SKM-1 (cell line): ENCODE measurements at regions not wholly inside any gene's neighbourhood (a gene's known extent, or its start where the extent isn't known, plus 50 kb on each side); places are given as distances from the start of the nearest gene placed in this dataset.

Source experiments
- DNase-seq: peaks from one replicate; lab custom pipeline; 2025; ENCODE audit not compliant: unreplicated experiment; lab: John Stamatoyannopoulos, UW

DNA sequence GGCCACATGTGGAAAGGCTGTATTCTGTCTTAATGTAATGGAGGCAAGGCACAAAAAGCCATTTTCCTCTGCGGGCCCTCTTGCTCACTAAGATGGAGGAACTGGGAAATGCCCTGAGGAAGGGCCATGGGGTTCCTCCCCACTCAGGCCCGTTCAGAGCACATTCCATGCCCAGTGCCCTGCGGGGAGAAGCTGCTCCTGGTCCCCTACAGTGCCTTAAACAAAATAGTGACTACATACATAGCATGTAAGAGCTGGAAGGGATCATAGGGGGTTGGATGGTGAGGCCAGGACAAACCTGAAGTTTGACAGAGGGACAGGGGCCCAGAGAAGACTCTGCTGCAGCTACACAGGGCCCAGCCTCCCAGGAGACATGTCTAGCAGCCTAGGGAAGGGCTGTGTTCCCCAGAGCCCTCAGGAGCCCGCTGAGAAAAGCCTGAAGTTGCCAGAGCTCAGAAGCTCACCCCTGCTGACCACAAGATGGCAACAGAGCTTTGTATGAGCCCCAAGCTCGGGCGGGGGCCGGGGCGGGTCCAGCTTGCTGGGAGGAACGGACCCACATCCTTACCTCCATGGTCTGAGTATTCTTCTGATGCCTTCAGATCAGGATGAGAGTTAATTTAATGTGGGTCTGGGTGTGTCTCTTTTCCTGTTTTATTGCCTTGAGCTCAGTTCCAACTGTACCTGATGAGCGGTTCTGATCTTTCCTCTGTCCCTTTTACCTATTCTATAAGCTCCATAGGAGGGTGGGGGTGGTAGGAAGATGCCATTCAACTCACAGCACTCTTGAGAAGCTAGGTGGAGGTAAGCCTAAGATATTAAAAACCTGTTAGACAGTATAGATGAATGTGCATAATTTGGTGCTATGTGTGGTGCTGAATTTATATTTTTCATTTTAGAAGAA is 242.9 kb downstream of the CDC5L start:
- peak; percentile 42 for DNase-seq

DNA sequence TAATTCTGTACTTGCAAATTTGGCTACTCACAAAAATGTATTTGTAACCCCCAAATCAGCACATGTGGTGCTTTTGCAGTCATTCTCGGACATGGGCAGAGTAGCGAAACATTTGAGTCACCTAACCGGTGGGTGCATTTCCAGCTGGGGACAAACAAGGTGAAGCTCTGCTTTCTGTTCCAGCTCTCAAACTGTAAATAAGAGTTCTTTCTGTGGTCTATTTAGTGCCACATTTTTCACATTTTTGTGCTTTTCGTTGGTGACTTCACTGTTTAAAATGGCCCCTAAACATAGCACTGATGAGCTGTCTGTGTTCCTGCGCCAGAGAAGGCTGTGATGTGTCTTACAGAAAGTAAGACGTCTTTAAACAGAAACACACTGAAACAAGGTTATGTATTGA is 244.5 kb downstream of the CDC5L start:
- DNase-seq, result no peak

DNA sequence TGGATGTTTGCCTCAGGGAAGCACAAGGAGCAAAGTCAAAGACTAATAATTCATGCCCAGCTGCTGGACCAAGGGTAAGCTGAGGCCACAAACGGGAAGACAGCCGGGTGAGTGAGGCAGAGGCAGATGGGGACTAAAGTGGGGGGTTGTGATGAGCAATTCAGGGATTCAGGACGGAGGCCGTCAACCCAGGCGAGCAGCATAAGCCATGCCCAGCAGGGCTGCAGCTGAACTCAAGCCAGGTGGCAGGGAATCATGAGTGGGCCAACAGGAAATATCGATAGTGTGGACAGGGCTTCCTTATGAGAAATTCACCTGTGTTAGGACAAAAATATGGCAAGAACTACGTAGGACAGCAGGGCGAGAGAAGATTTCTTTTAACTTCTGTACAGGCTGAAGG is 246.8 kb downstream of the CDC5L start:
- DNase-seq, result no peak

DNA sequence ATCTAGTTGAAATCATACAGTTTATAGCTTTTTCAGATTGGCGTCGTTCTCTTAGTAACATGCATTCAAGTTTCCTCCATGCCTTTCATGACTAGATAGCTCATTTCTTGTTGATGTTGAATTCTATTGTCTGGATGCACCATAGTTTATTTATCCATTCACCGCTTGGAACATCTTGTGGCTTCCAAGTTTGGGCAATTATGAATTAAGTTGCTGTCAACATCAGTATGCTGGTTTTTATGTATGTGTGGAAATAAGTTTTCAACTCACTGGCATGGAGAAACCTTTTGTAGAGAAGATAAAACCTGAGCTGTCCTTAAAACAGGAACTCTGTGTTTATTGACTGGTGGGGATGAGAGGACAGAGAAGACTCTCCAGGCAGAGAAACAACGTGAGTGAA is 248.0 kb downstream of the CDC5L start:
- no peak for DNase-seq

DNA sequence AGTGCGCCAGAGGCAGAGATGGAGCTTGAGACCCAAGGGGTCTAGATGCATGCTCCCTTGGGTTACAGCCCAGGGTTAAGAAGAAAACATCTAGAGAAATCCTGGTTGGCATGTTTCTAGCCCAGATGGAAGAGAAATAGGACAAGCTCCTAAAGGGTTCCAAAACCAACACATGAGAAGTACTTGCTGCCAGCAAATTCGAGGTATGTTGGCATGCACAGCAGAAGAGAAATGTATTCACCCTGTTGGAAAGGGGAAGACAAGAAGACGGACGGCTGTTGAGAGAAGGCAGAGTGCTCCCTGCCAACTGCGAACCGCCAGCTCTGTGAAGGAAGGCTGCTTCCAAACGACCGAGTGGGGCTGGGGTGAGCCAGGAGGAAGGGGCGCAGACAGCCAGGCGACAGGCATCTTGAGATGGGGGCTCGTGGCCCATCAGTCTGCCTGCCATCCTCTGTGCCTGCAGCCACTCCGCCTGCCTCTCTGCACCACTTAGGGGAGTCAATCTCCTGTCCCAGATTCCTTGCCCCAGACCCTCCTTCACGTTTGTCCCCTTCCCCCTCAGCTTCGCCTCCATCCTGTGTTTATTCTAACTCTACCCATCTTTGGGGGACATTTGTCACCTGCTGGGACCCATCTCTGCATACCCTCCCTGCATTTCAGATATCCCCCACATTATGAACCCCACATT is 249.2 kb downstream of the CDC5L start:
- DNase-seq, result no peak

DNA sequence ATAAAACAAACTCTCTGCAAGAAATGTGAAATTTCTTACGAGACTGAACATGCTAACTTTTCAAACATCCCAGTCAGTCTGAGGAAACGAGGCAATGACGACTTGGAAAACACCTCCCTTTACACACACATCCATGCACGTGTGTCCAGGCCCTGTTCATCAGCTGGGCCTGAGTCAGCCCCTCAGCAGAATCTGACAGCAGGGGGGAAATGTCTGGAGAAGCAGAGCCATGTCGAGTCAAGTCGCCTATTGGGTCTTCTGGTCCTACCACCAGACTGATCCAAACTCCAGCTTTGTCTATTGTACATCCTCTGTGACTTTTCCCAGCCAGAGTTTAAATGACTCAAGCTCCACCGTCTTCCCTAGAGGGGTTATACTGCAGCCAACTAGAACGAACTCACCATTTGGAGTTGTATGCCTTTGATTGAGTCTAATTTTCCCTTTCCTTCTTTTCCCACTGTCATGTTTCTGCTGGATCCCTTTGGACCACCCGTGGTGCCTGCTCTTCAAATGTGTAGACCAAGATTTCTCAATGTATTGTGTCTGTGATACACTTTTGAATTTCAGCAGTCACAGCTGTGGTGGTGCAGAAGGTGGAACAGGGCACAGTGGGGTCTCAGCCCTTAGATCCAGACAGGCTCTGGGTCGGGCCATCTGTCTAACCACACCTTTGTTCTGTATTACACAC is 254.0 kb downstream of the CDC5L start:
- DNase-seq, result no peak

DNA sequence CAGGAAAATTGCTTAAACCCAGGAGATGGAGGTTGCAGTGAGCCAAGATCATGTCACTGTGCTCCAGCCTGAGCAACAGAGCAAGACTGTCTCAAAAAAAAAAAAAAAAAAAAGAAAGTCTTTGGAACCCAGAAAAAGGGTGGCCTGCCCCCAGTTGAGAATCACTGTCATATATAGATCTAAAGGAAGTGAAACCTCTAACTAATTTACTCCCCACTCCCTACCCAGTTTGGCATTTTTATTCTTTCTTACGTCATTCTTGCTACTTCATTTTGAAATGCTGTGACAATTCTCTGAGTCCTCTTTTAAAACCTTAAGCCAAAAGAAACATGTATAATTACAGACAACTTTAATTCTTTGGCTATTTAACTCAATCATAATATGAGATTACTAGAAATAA is 254.8 kb downstream of the CDC5L start:
- no peak for DNase-seq

DNA sequence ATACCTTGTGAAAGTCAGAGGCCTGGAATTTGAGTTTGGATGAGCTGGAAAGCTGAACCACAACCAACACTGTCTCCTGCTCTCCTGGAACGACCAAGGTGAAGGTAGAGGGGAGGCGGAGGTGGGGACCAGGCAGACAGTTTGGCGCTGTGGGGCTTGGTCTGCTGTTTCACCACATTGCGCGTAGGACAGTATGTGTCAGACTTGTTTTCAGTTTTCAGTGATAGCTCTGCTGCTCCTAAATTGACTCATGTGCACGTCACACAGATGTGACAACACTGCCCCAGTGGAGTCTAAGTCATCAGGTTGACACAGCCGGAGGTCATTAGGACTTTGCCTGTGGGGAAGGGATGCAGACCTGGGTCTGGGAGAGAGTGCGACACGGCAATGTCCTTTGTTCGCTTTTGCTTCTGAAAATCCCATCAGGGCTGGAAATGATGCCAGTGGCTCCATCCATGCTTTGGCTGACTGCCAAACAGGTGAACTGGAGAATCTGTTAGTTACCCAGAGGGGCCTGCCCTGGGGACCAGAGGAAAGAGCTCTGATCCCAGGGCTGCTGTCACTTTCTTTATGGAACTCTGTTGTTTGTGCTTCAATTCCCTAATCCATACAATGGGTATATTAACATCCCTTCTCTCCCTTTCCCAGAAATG is 255.5 kb downstream of the CDC5L start:
- no peak for DNase-seq

DNA sequence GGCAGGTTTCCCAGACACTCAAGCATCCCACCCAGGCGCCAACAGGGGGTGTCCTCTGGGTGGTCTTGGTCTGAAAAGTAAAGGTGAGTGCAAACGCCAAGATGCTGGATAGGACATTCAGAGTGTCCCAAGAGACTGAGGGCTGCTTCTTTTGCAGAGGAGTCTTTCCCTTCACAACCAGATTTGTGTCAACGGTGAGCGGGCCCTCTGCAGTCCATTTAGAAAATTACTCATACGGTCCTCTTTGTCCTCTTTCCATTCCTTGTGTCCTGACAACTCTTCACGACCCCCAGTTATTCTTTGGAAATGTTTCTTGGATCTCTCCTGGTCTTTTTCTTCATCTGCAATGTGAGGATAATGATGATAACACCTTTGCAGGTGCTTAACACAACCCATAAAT is 257.8 kb downstream of the CDC5L start:
- DNase-seq, result no peak

DNA sequence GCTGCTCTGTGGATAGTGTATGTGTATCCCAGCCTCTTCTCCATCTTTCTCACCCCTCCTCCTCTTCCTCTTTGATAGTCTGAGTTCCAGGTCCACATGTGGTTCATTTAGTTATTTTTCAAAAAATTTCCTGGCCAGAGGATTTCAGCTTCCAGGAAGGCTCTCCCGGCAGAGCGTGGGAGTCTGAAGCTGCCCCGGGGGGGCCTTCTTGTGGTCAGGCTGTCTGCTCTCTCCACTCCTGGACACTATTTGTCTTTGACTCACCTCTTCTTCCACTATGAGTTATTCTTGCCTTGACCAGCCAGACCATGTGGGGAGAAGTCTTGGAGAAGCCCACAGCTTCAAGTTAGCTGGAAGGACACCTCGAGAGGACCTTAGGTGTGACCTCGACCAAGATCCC is 258.8 kb downstream of the CDC5L start:
- DNase-seq, result no peak

DNA sequence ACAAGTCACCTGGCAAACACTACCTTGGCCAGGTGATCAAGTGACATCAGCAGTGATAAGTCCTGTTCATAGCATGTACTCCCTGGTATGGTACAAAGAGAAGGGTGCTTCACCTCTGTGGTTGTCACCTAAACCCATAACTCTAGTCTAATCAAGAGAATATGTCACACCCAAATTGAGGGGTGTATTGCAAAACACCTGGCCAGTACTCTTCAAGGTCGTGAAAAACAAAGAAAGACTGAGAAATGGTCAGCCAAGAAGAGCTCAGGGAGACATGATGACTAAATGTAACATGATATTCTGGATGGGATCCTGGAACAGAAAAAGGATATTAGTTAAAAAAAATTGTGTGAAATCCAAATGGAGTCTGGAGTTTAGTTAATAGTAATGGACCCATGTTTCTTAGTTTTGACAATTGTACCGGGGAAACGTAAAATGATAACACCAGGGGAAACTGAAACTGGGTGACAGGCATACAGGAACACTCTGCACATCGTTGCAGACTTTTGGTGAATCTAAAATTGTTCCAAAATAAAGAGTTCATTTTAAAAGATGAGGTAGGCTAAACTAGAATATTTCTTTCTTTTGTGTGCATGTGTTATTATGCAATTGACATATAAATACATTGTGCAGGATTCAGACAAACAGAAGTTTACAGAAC is 262.0 kb downstream of the CDC5L start:
- no peak for DNase-seq

DNA sequence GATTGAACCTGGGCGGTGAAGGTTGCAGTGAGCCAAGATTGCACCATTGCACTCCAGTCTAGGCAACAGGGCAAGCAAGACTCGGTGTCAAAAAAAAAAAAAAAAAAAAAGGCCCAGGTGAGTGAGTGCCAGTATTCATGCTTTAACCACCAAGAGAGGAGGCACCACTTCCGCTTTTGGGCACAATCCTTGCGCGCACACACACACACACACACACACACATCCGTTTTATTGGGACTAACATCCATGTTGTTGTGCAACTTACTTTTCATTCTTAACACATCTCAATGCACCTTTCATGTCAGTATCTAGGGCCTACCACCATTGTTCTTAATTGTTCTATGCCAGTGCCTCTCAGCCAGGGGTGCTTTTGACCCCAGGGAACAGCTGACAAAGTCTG is 263.0 kb downstream of the CDC5L start:
- no peak for DNase-seq

DNA sequence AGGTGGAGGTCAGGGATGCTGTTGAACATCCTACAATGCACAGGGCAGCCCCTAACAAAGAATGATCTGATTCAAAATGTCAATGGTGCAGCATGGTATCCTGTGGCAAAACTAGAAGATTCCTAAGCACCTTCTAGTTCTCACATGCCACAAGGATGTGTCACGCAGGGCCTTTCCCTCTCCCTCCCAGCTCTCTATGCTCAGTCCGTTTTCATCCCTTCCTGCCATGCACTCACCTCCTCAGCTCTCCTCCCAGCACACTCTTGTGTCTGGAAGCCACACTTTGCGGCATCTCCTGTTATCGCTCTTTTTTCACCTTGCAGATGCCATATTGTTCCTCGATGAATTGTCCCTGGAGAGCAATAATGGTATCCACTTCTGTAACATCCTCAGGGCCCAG is 263.4 kb downstream of the CDC5L start:
- DNase-seq, result no peak

DNA sequence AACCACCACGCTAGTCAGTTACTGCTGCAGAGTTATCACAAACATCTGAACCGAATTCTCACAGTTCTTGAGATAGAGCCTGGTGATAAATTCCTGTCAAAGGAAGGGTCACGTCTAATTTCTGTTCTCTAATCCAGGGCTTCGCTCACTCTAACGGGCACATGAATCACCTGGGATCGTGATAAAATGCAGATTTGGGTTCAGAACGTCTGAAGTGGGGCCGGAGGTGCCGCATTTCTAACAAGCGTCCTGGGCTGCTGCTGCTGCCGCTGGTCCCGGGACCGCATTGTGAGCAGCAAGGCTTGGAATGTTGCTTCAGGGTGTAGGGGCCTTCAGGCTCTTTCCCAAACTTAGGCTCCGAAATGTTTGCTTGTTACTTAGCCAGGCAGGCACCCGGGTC is 264.1 kb downstream of the CDC5L start:
- DNase-seq, result no peak

DNA sequence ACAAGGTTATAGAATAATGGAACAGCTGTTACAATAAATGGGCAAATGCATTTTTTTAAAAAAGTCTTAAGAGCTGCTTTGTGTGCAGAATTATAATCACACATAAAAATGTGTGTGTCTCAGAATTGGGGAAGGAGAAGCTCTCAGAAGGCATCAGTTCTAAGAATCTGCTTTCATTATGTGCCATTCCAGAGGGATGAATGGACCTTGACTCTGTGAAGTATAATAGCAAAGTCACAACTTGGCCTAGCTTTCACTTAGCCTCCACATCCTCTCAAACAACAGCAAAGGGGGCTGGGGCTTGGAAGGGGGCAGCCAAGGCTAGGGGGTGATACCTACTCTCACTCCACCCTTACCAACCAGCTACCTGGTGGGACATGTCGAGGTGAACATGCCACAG is 265.0 kb downstream of the CDC5L start:
- no peak for DNase-seq

DNA sequence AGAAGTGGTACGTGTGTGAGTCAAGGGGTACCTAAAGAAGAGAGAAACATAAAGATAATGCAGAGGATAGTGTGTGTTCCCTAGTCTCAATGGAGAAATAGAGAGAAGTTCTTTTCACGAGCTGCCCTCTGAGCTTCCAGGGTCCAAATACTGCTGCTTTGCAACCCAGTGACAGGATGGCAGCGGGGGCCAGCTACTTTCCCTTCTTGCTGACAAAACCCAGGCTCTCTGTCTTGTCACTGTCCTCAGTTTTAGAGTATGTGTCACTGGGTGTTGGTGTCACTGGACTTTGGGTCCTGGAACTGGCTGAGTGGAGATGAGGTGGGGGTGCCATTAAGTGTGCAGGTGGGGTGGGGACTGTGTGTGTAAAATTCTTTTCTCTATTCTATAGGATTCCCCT is 265.6 kb downstream of the CDC5L start:
- no peak for DNase-seq

DNA sequence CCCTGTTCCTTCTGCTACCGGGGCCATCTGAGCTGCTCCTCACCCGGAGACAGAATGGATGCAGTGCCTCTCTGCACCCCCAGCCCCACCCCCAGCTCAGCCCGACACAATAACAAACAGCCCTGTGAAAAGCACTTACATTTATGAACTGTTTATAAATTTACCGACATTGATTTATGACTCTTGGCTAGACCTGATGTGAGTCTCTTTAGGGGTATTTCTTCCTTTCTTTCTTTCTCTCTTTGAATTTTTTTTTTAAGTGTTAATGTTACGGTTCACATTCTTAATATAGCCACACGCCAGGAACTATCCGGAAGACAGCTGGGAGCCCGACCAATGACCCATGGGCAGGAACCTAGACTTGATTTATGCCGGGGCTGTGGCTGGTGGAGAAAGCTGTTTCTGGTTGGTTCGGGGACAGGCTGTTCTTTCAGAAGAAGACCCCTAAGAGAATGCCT is 266.3 kb downstream of the CDC5L start:
- no peak for DNase-seq

DNA sequence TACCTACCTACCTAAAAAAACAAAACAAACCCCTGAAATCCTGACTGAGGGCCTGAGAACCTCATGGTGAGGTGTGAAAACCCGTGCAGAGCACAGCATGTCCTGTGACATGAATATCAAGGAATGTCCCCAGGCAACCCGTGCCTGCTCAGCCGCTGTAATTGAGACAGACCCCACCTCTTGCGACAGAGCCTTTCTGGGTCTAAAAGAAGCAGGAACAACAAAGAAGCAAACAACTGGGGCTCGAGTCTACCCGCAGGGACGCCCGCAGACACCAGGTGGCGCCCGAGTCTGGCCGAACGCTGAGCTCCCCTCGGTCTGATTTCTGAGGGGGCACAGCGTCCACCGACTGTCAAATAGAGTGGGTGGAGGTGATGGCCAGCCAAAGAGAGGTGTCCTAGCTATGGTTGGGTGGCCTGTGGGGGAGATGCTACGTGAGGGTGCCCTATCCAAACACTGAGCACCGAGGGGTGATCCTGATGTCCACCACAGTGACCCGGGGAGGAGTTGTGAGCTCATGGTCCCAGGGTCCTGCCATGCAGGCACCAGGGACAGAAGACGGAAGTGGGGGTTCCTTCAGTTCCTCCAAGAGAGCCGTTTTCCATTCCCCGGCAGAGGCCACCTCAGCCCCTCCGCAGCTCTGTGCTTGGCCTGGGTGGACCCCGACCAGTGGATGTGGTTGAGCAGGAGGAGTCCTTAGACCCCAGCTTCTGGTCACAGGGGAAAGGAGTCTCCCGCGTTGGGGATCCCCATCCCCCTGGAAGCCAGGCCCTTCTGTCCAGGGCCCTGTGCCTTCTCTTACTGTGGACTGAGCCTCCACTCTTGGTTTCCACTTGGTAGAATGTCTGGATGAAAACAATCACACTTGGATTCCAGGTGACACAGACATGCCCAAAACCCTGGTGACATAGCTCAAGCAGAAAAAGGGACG is 268.2 kb downstream of the CDC5L start:
- peak; percentile 88 for DNase-seq

DNA sequence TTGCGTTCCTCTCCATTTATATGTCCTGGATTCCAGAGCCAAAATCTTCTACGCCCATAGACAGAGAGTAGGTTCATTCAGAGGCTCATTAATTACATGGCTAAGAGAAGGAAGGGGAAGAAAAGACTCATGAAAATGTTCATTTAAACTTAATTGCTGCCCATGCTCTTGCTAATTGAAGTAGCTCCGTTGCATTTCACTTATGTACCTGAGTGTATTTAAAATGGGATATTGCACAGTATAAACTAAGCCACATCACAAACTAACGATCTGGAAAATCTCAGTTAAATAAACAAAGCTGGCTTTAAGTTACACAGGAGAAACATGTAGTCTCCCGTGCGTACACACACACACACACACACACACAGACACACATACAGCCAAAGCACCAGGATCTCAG is 269.2 kb downstream of the CDC5L start:
- DNase-seq, result no peak
